ENCODE measurements at regions not wholly inside any gene's neighbourhood (a gene's known extent, or its start where the extent isn't known, plus 50 kb on each side); places are given as distances from the start of the nearest gene placed in this dataset.

DNA sequence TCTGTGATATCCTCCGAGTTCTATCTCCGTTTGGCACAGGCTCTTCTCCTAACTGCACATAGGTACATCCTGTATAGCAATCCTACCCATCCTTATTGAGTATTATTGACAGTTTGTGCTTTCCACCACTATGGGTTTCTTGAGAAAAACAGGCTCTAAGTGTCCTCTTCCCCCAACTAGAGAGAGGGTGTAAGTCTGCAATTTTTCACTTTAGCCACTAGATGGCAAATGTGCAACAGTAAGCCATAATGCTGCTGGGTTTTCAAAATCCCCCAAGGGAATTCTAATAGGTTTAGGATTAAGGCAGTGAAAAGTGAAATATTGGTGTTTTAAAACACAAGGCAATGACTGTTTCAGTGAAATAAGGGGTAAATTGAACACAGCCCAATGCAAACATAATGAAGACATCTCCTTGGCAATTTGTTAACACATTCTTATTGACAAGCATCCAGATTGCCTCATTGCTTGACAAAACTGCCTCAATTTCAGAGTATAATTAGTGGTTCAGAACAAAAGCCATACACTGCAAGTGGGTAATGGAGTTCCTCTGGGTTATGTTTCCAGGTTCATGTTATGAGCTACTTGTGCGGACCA lies 239.0 kb upstream of the HTR2C start:
- Histone ChIP-seq H3K4me3 (no peak overlapping the region), H3K27me3 (ENCODE audit: control insufficient read depth in 3 of 3, insufficient read depth in 3 of 3, low read length in 2 of 3) (peaks cover 0 to 13% (median 0%) of the 10 kb centered on the region in 3 donors), H3K36me3 (ENCODE audit: control insufficient read depth in 4 of 4, insufficient read depth in 4 of 4, low read length in 4 of 4) (no peaks in the 10 kb centered on the region), H3K27ac (ENCODE audit: low read depth in 1 of 2, low read length in 1 of 2) (no peak overlapping the region), H3K4me1 (ENCODE audit: control insufficient read depth in 5 of 5, insufficient read depth in 5 of 5, low read length in 5 of 5) (no peaks in the 10 kb centered on the region), H3K9me3 (ENCODE audit: control insufficient read depth in 4 of 4, insufficient read depth in 3 of 4, low read length in 3 of 4) (no peaks in the 10 kb centered on the region), H3K9ac (ENCODE audit: insufficient read depth in 1 of 2, low read length in 2 of 2) (no peak overlapping the region)
- TF ChIP-seq, protein P1, sequence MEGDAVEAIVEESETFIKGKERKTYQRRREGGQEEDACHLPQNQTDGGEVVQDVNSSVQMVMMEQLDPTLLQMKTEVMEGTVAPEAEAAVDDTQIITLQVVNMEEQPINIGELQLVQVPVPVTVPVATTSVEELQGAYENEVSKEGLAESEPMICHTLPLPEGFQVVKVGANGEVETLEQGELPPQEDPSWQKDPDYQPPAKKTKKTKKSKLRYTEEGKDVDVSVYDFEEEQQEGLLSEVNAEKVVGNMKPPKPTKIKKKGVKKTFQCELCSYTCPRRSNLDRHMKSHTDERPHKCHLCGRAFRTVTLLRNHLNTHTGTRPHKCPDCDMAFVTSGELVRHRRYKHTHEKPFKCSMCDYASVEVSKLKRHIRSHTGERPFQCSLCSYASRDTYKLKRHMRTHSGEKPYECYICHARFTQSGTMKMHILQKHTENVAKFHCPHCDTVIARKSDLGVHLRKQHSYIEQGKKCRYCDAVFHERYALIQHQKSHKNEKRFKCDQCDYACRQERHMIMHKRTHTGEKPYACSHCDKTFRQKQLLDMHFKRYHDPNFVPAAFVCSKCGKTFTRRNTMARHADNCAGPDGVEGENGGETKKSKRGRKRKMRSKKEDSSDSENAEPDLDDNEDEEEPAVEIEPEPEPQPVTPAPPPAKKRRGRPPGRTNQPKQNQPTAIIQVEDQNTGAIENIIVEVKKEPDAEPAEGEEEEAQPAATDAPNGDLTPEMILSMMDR (IDR thresholded peaks at IDR 0.05; ENCODE audit: control extremely low read depth, extremely low read depth), result no peak
- ATAC-seq (ENCODE audit: insufficient read depth, low FRiP score) (no peak), DNase-seq (peak in 2 of 3 donors; percentile 61 to 64)
- WGBS, 2 donors, result 41 to 82% methylated on average over 3 of the region's 3 CpGs

DNA sequence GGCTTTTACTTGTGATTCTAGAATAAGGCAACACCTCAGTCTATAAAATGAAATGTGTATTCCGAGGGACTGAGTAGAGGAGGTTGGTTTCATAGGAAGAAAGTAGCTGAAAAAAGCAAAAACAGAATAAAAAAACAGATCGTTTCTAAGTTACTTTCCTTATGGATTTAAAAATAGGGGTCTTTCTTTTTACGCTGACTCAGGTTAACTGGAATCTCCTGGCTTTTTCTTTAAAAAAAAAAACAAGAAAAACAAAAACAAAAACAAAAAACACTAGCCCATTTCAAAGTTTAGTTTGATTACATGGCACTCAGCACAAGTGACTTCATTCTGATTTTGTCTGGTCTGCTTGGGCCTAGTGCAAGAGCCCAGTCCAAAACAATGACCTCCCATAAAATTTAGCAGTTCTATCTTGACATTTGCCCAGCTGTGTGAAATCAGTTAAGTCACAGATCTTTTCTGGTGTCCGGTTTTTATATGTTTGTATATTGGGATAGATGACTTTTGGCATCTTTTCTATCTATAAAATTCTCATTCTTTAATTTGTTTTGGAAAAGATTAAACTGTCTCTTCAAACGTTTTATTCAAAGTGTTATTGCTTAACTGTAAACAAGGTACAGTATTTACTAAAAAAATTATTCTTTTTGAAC lies 222.7 kb upstream of the HTR2C start:
- no peak overlapping the region for H3K9ac ChIP-seq (ENCODE audit: insufficient read depth in 1 of 2, low read length in 2 of 2)
- no peaks in the 10 kb centered on the region for H3K9me3 ChIP-seq (ENCODE audit: control insufficient read depth in 4 of 4, insufficient read depth in 3 of 4, low read length in 3 of 4)
- ATAC-seq (ENCODE audit: insufficient read depth, low FRiP score), result no peak
- DNase-seq, result peak in 2 of 3 donors; percentile 26 to 32
- no peaks in the 10 kb centered on the region for H3K36me3 ChIP-seq (ENCODE audit: control insufficient read depth in 4 of 4, insufficient read depth in 4 of 4, low read length in 4 of 4)
- TF ChIP-seq, protein P1 (IDR thresholded peaks at IDR 0.05; ENCODE audit: control extremely low read depth, extremely low read depth), result no peak
- H3K27ac ChIP-seq (ENCODE audit: low read depth in 1 of 2, low read length in 1 of 2), result no peak overlapping the region
- peaks cover 0 to 6% (median 5%) of the 10 kb centered on the region in 3 donors for H3K27me3 ChIP-seq (ENCODE audit: control insufficient read depth in 3 of 3, insufficient read depth in 3 of 3, low read length in 2 of 3)
- H3K4me3 ChIP-seq, result no peak overlapping the region
- WGBS, 2 donors, result 62 to 74% methylated on average over 5 of the region's 5 CpGs
- no peaks in the 10 kb centered on the region for H3K4me1 ChIP-seq (ENCODE audit: control insufficient read depth in 5 of 5, insufficient read depth in 5 of 5, low read length in 5 of 5)

DNA sequence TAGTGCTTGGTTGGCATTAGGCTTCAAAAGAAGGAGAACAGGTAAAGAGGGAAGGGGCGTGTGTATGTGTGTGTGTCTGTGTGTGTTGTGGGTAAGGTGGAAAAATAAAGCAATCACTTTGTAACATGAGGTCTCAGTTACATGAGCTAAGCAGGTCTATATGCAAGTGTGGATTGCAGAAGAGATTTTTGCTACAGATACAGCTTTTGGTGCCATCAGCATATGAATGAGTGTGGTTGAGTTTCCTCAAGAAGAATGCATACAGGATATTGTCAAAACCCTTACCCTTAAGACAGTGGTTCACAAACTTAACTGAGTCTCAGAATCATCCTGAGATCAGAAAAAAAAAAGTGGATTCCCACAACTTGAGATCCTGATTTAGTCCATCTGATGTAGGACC lies 220.5 kb upstream of the HTR2C start:
- Histone ChIP-seq H3K4me1 (ENCODE audit: control insufficient read depth in 5 of 5, insufficient read depth in 5 of 5, low read length in 5 of 5) (no peaks in the 10 kb centered on the region), H3K27ac (ENCODE audit: low read depth in 1 of 2, low read length in 1 of 2) (no peak overlapping the region), H3K27me3 (ENCODE audit: control insufficient read depth in 3 of 3, insufficient read depth in 3 of 3, low read length in 2 of 3) (peaks cover 0 to 6% (median 6%) of the 10 kb centered on the region in 3 donors), H3K4me3 (no peak overlapping the region), H3K36me3 (ENCODE audit: control insufficient read depth in 4 of 4, insufficient read depth in 4 of 4, low read length in 4 of 4) (no peaks in the 10 kb centered on the region), H3K9ac (ENCODE audit: insufficient read depth in 1 of 2, low read length in 2 of 2) (no peak overlapping the region), H3K9me3 (ENCODE audit: control insufficient read depth in 4 of 4, insufficient read depth in 3 of 4, low read length in 3 of 4) (no peaks in the 10 kb centered on the region)
- DNase-seq (no peak), ATAC-seq (ENCODE audit: insufficient read depth, low FRiP score) (no peak)
- 59 to 100% methylated on average over 1 of the region's 1 CpG for WGBS, 2 donors
- TF ChIP-seq, protein P1 (IDR thresholded peaks at IDR 0.05; ENCODE audit: control extremely low read depth, extremely low read depth), result no peak
